Bronchial epithelial cell (primary cell): ENCODE measurements at regions not wholly inside any gene's neighbourhood (a gene's known extent, or its start where the extent isn't known, plus 50 kb on each side); places are given as distances from the start of the nearest gene placed in this dataset.
A peak's percentile ranks its signal among the peaks of the same experiment; 100 is the strongest.
"Not testable (repeated sequence)": the region's sequence is repeated elsewhere in the genome, so short reads cannot be mapped to it uniquely, and the experiment has no call there.

Experiments used
- DNase-seq: peaks from one replicate; pipeline ENCODE4 v3.0.0-alpha.2; 2010; ENCODE audit warnings: low read depth
- FAIRE-seq: peaks from 2 replicates; lab custom pipeline; 2011; peaks lifted over from hg19 to GRCh38; lab: Jason Lieb, UNC
- H3K27me3 ChIP-seq: 2 replicates; pipeline ENCODE4 v1.5.1; 2011; ENCODE audit warnings: low read length; ENCODE audit not compliant: control insufficient read depth, insufficient read depth
- H3K36me3 ChIP-seq: 2 replicates; pipeline ENCODE4 v1.5.1; 2011; ENCODE audit warnings: low read length; ENCODE audit not compliant: control insufficient read depth, insufficient read depth
- H3K4me3 ChIP-seq: 2 replicates; pipeline ENCODE4 v1.5.1; 2011; ENCODE audit warnings: mild to moderate bottlenecking, low read depth, low read length, control low read depth
- TF ChIP-seq, protein P1 (sequence below): IDR thresholded peaks from 2 replicates; pipeline ENCODE4 v1.5.1; 2011; ENCODE audit warnings: mild to moderate bottlenecking, moderate library complexity, low read length, control low read depth, inconsistent platforms; ENCODE audit not compliant: insufficient read depth, severe bottlenecking

DNA sequence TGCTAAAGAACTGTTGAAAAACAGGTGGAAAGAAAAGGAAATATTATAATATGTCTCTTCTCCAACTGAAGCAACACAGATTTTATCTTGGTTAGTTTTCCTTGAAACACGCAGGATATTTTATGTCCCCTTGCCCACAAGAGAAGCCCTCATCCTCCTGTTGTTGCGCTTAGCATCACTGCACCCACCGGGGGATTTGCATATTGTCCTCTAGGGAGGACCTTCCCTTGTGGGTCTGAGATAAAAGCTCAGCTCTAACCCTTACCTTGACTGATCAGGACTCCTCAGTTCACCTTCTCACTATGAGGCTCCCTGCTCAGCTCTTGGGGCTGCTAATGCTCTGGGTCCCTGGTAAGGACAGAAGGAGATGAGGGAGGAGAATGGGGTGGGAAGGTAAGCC, 1294.2 kb downstream of the RPIA start:
- not testable (repeated sequence) for FAIRE-seq, H3K36me3 ChIP-seq, H3K4me3 ChIP-seq, DNase-seq, H3K27me3 ChIP-seq

DNA sequence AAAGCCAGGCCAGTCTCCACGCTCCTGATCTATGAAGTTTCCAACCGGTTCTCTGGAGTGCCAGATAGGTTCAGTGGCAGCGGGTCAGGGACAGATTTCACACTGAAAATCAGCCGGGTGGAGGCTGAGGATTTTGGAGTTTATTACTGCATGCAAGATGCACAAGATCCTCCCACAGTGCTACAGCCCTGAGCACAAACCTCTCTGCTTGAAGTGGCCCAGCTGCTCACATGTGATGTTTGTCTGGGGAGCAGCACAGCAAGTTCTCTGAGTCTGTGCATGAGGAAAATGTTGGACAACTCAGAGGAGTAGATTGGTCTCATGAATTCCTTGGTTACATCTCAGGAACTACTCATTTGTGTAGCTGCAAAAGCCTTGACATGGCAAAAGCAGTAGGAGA, 1295.1 kb downstream of the RPIA start:
- peak; percentile 99 for FAIRE-seq
- not testable (repeated sequence) for H3K27me3 ChIP-seq, DNase-seq, H3K36me3 ChIP-seq, H3K4me3 ChIP-seq

DNA sequence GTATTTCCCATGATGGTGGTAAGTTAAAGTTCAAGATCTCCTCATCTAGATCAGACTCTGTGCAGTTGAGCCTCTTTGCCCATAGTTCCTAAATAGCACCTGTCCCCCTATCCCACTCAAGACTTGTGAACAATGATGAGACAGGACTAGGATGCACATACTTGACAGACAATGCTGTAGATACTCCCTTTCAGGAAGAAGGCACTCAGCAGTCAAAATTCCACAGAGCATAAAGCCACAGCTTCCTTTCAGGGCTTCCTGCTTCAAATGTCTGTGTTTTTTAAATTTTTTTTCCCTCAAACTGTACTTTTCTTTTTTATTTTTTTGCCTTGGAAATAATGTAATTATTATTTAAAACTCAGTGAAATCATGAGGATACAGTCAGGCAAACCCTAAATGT, 1305.3 kb downstream of the RPIA start:
- DNase-seq: not testable (repeated sequence)
- peak; percentile 73 for FAIRE-seq

DNA sequence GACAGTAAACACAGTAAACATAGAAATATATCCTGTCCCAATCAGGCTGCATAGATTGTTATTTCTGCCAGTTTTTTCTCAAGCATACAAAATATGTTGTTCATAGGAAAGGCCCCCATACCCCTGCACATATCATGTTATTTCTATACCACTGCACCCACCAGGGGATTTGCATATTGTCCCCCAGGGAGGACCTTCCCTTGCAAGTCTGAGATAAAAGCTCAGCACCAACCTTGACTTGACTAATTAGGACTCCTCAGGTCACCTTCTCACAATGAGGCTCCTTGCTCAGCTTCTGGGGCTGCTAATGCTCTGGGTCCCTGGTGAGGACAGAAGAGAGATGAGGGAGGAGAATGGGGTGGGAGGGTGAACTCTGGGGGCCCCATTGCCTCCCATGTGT, 1313.1 kb downstream of the RPIA start:
- not testable (repeated sequence) for H3K27me3 ChIP-seq, H3K4me3 ChIP-seq, FAIRE-seq, DNase-seq, H3K36me3 ChIP-seq

More for the DNA sequence above, 1305.3 kb downstream of the RPIA start:
- not testable (repeated sequence) for H3K27me3 ChIP-seq, H3K36me3 ChIP-seq, H3K4me3 ChIP-seq

DNA sequence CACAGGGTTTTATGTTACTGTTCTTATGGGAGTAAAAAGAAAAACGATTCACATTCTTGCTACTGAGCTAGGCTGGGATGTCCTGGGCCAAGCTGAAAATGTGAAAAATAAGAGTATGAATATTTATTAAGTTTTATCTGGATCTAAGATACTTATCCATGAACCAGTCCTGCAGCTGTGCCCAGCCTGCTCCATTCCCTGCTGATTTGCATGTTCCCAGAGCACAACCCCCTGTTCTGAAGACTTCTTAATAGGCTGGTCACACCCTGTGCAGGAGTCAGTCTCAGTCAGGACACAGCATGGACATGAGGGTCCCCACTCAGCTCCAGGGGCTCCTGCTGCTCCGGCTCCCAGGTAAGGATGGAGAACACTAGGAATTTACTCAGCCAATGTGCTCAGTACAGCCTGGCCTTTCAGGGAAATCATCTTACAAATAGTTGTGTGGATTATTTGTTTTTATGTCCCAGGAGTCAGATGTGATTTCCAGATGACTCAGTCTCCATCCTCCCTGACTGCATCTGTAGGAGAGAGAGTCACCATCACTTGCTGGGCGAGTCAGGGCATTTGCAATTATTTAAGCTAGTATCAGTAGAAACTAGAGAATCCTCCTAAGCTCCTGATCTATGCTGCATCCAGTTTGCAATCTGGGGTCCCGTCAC, 1319.1 kb downstream of the RPIA start:
- H3K36me3 ChIP-seq, H3K4me3 ChIP-seq, FAIRE-seq, DNase-seq, H3K27me3 ChIP-seq: not testable (repeated sequence)

DNA sequence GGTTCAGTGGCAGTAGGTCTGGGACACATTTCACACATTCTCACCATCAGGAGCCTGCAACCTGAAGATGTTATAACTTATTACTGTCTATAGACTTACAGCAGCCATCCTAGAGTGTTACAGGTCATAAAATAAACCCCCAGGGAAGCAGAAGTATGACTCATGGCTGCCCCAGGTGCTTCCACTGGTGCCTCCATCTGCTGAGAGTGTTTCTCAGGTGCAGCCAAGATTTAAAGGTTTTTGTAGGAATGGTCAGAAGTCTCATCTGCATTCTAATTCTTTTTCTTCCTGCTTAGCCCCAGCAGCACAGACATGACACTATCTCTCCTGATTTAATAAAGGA, 1319.6 kb downstream of the RPIA start:
- H3K36me3 ChIP-seq, DNase-seq, H3K27me3 ChIP-seq, FAIRE-seq, H3K4me3 ChIP-seq: not testable (repeated sequence)

DNA sequence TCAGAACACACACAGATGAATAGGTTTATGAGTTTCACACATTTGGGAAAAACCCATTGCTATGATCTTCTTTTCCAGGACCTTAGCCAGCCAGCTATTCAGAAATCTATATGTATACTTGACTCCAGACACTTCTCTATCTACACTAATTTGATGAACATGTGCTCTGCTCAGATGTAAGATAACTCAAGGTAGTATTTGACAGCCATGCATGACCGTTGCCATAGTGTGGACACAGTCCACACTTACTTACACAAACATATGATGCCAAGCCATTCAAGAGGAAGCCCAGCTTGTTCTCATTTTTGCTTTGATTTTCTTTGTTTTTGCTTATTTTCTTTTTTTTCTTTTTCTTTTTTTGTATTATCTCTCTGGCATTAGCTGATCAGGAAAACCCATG, 1328.4 kb downstream of the RPIA start:
- DNase-seq, H3K27me3 ChIP-seq, H3K4me3 ChIP-seq, H3K36me3 ChIP-seq: not testable (repeated sequence)
- FAIRE-seq: peak; percentile 40

DNA sequence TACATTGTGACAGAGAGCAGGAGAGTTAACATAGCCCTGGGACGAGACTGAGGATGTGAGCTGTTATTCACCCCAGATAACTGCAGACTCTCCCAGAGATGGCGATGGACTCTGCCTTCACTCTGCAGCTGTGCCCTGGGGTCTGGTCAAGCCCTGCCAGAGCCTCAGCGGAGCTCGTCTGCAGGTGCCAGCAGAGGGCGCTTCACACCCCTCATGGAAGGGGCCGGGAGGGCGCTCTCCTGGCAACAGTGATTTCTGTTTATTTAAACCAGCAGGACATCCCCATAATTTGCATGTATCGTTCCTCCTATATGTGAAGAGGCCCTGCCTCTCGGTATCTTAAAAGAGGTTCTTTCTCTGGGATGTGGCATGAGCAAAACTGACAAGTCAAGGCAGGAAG, 1329.8 kb downstream of the RPIA start:
- H3K27me3 ChIP-seq, H3K4me3 ChIP-seq, DNase-seq, H3K36me3 ChIP-seq, FAIRE-seq: not testable (repeated sequence)

DNA sequence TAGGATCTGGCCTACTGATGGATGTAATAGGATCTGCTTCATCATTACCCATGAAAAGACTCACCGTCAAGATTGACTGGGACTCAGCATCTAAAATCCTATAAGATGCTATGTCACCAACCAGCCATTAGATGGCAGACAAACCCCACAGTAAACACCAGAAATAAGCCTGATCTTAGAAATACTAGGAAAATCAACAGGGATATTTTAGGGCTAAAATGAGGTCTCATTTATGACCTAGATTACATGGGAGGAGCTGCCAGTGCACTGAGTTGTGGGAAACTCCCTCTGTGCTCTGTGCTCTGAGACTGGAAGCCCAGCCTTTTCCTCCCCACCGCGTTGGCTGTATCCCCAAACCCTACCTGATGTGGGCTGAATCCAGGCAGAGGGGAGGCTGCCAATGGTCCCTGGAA, 1335.8 kb downstream of the RPIA start:
- not testable (repeated sequence) for H3K36me3 ChIP-seq, H3K27me3 ChIP-seq, DNase-seq, H3K4me3 ChIP-seq
- TF ChIP-seq, protein P1, sequence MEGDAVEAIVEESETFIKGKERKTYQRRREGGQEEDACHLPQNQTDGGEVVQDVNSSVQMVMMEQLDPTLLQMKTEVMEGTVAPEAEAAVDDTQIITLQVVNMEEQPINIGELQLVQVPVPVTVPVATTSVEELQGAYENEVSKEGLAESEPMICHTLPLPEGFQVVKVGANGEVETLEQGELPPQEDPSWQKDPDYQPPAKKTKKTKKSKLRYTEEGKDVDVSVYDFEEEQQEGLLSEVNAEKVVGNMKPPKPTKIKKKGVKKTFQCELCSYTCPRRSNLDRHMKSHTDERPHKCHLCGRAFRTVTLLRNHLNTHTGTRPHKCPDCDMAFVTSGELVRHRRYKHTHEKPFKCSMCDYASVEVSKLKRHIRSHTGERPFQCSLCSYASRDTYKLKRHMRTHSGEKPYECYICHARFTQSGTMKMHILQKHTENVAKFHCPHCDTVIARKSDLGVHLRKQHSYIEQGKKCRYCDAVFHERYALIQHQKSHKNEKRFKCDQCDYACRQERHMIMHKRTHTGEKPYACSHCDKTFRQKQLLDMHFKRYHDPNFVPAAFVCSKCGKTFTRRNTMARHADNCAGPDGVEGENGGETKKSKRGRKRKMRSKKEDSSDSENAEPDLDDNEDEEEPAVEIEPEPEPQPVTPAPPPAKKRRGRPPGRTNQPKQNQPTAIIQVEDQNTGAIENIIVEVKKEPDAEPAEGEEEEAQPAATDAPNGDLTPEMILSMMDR: peak; percentile 4
- peak; percentile 96 for FAIRE-seq

DNA sequence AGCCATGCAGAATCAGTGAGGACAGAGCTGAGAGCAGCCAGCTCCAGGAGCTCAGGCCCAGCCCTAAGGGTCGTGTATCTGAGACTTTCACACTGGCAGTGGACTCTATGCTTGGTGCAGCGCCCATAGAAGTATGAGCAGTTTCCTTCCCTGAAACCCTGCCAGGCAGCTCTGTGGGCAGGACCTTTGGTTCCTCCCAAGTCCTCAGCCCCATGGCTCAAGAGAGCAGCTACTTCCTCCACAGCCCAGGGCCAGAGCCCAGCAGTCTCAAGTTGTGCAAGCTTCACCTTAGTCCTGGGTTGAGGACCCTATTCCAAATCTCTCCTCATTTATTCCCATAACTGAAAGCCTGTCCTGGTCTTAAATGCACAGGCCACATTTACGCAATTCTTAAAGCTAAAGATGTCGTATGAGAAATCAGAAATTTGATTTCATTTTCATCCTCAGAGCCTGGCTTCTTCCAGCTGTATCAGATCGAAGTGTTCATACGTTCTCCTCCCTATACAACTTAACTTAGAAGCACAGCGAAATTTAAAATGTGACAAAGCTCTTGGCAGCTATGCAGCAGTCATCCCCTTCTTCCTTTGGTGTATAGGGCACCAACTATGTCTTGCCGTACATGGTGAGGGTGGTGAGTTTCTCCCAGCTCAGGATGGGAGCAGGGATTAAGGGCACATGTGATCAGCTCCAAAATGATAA, 1337.1 kb downstream of the RPIA start:
- not testable (repeated sequence) for H3K27me3 ChIP-seq, DNase-seq, H3K4me3 ChIP-seq, H3K36me3 ChIP-seq
- FAIRE-seq: peak; percentile 32

DNA sequence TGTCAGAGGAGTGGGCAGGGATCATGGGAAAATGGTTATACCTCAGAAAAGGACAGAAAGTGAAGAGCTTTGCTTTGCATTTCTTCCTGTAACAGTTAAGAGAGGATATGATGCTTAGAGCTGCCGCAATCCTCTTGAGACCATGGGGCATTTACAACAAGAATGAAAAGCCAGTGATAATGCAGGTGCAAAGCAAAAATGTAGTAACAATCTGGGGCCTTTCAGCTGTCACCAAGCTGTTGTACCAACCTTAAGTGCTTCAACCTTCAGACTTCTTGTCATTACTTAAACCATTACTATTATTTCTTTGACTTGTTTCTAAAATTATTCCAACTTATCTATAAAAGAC, 1337.6 kb downstream of the RPIA start:
- H3K4me3 ChIP-seq, H3K36me3 ChIP-seq, DNase-seq, H3K27me3 ChIP-seq, FAIRE-seq: not testable (repeated sequence)

DNA sequence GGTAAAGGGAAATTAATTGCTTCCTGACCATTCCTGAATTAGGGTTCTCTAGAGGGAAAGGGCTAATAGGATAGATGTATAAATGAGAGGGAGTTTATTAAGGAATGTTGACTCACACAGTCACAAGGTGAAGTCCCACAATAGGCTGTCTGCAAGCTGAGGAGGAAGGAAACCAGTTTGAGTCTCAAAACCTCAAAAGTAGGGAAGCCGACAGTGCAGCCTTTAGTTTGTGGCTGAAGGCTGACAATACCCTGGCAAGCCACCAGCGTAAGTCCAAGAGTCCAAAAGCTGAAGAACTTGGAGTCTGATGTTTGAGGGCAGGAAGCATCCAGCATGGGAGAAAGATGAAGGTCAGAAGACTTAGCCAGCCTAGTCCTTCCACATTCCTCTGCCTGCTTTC, 1340.8 kb downstream of the RPIA start:
- DNase-seq, H3K27me3 ChIP-seq, FAIRE-seq, H3K4me3 ChIP-seq, H3K36me3 ChIP-seq: not testable (repeated sequence)

DNA sequence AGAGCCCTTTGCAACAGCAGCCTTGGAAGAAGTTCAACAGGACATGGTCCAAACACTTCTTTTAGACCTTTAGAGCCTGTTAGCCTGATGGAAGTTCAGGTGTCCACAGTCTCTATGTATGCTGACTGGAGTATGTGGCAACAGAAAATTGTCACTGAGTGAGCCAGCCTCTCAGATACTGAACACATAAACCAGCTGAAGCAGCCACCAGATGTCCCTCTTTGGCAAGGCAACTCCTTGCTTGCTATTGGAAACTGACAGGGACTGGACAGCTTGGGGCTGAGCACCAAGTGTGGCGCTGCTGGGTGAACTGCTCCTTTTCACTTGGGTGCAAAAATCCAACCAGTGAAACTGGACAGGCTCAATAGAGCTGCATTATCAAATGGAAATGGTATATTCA, 1344.9 kb downstream of the RPIA start:
- not testable (repeated sequence) for DNase-seq, H3K36me3 ChIP-seq, H3K4me3 ChIP-seq, H3K27me3 ChIP-seq, FAIRE-seq

DNA sequence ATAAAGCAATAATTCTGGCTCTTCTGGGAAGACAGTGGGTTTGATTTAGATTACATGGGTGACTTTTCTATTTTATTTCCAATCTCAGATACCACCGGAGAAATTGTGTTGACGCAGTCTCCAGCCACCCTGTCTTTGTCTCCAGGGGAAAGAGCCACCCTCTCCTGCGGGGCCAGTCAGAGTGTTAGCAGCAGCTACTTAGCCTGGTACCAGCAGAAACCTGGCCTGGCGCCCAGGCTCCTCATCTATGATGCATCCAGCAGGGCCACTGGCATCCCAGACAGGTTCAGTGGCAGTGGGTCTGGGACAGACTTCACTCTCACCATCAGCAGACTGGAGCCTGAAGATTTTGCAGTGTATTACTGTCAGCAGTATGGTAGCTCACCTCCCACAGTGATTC, 1347.6 kb downstream of the RPIA start:
- not testable (repeated sequence) for H3K36me3 ChIP-seq, FAIRE-seq, H3K4me3 ChIP-seq, H3K27me3 ChIP-seq, DNase-seq
